OCI-LY1 (cell line): ENCODE measurements at regions not wholly inside any gene's neighbourhood (a gene's known extent, or its start where the extent isn't known, plus 50 kb on each side); places are given as distances from the start of the nearest gene placed in this dataset.

Experiments
- CTCF ChIP-seq: fragments of 200-600 bp; sonication (generic), shearing (Covaris generic); IDR thresholded peaks from 2 replicates; pipeline ENCODE4 v1.5.1; 2017; ENCODE audit warnings: mild to moderate bottlenecking, antibody characterized with exemption, low read length, moderate library complexity, mixed read lengths
- EZH2 ChIP-seq: fragments of 200-600 bp; sonication (generic), shearing (Covaris generic); IDR thresholded peaks from 2 replicates; pipeline ENCODE4 v1.8.0; 2017; ENCODE audit warnings: borderline replicate concordance, mixed run types, mild to moderate bottlenecking, antibody characterized with exemption, low read length, moderate library complexity, mixed read lengths

- TF ChIP-seq CTCF (no peak), EZH2 (no peak)
These were observed 374.2 kb upstream of the ID2 start for GRCh38 chr2:8307606-8308180.
